SU-DHL-6 (cell line): ENCODE measurements at regions not wholly inside any gene's neighbourhood (a gene's known extent, or its start where the extent isn't known, plus 50 kb on each side); places are given as distances from the start of the nearest gene placed in this dataset.
"Not testable (repeated sequence)": the region's sequence is repeated elsewhere in the genome, so short reads cannot be mapped to it uniquely, and the experiment has no call there.

ENCODE experiments used
- H2AFZ ChIP-seq: fragments of 200-600 bp; sonication (generic); 2 replicates; pipeline ENCODE4 v1.6.1; 2014; ENCODE audit warnings: low read depth, mild to moderate bottlenecking, moderate library complexity, mixed read lengths, antibody characterized with exemption, low read length; ENCODE audit not compliant: severe bottlenecking
- H3F3A ChIP-seq: fragments of 200-600 bp; shearing (Covaris generic); 2 replicates; pipeline ENCODE4 v1.6.0; 2016; ENCODE audit warnings: antibody characterized with exemption, mild to moderate bottlenecking; ENCODE audit not compliant: insufficient read depth
- H3K27ac ChIP-seq: fragments of 200-600 bp; sonication (generic); 2 replicates; pipeline ENCODE4 v1.5.1; 2016; ENCODE audit warnings: low read depth, mild to moderate bottlenecking, low read length, moderate library complexity, mixed read lengths
- H3K27me3 ChIP-seq: fragments of 200-600 bp; sonication (generic), shearing (Covaris generic); 2 replicates; pipeline ENCODE4 v1.6.0; 2014; ENCODE audit warnings: mild to moderate bottlenecking, low read length
- H3K36me3 ChIP-seq: fragments of 200-600 bp; sonication (generic); 2 replicates; pipeline ENCODE4 v1.6.1; 2014; ENCODE audit warnings: mild to moderate bottlenecking, low read length, mixed read lengths
- H3K4me2 ChIP-seq: fragments of 300-600, 200-600 bp; shearing (Covaris generic), sonication (generic); 2 replicates; pipeline ENCODE4 v1.6.0; 2014; ENCODE audit warnings: low read length, low read depth, mild to moderate bottlenecking; ENCODE audit not compliant: poor library complexity, severe bottlenecking
- H3K4me3 ChIP-seq: fragments of 200-600 bp; sonication (generic); 2 replicates; pipeline ENCODE4 v1.5.1; 2014; ENCODE audit warnings: antibody characterized with exemption, low read length, mild to moderate bottlenecking, mixed read lengths; ENCODE audit not compliant: insufficient read depth, poor library complexity, severe bottlenecking
- H3K79me2 ChIP-seq: fragments of 200-600 bp; sonication (generic); 2 replicates; pipeline ENCODE4 v1.6.1; 2014; ENCODE audit warnings: mild to moderate bottlenecking, low read length, moderate library complexity; ENCODE audit not compliant: insufficient read depth
- H3K9ac ChIP-seq: fragments of 200-600 bp; sonication (generic); 2 replicates; pipeline ENCODE4 v1.7.0; 2014; ENCODE audit warnings: mild to moderate bottlenecking, low read length
- H3K9me2 ChIP-seq: fragments of 200-600 bp; sonication (generic); replicated peaks from 2 replicates; pipeline ENCODE4 v1.6.1; 2014; ENCODE audit warnings: low read length; ENCODE audit not compliant: insufficient read depth
- H3K9me3 ChIP-seq: fragments of 200-600 bp; sonication (generic); 2 replicates; pipeline ENCODE4 v1.6.1; 2014; ENCODE audit warnings: low read length, mixed read lengths; ENCODE audit not compliant: insufficient read depth
- H4K20me1 ChIP-seq: fragments of 200-600 bp; sonication (generic); 2 replicates; pipeline ENCODE4 v1.6.1; 2014; ENCODE audit warnings: low read depth, mild to moderate bottlenecking, antibody characterized with exemption, low read length, moderate library complexity, mixed read lengths
- EZH2phosphoT487 ChIP-seq: fragments of 200-600 bp; sonication (generic), shearing (Covaris generic); conservative IDR thresholded peaks from 2 replicates; pipeline ENCODE4 v1.6.1; 2018; ENCODE audit warnings: mild to moderate bottlenecking, antibody characterized with exemption, low read length, moderate library complexity, mixed read lengths
- TF ChIP-seq, protein P1 (sequence below): fragments of 200-600 bp; sonication (generic); IDR thresholded peaks from one replicate; pipeline ENCODE4 v1.5.1; 2017; ENCODE audit warnings: antibody characterized with exemption, mild to moderate bottlenecking, low read length, moderate library complexity; ENCODE audit not compliant: insufficient read depth, poor library complexity, severe bottlenecking

DNA sequence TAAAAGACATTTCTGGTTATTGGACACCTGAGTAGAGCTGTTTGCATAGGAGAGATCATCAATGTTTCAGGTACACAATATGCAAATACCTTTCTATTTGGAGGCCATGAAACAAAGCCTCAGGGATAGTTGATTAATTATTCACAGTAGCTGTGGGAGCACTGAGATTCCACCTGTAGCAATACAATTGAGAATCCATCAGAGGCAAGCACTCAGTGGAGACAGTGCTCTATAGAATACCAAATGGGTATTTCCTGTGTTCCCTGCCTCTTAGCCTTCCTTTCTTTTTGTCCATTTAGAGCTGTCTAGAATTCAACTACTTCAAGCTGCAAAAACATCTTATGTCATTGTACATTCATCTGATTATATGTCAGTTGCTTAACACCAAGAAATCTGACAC is 1754.0 kb upstream of the ACO1 start:
- Histone ChIP-seq H3K9me2 (no peaks in the 10 kb centered on the region), H2AFZ (no peak overlapping the region), H3K27me3 (no peaks in the 10 kb centered on the region), H3K4me3 (no peak overlapping the region), H3K9ac (no peak overlapping the region), H3F3A (no peaks in the 10 kb centered on the region), H3K36me3 (no peaks in the 10 kb centered on the region), H4K20me1 (no peaks in the 10 kb centered on the region), H3K9me3 (no peaks in the 10 kb centered on the region), H3K79me2 (no peaks in the 10 kb centered on the region), H3K4me2 (no peak overlapping the region), H3K27ac (no peak overlapping the region)
- TF ChIP-seq, protein P1, sequence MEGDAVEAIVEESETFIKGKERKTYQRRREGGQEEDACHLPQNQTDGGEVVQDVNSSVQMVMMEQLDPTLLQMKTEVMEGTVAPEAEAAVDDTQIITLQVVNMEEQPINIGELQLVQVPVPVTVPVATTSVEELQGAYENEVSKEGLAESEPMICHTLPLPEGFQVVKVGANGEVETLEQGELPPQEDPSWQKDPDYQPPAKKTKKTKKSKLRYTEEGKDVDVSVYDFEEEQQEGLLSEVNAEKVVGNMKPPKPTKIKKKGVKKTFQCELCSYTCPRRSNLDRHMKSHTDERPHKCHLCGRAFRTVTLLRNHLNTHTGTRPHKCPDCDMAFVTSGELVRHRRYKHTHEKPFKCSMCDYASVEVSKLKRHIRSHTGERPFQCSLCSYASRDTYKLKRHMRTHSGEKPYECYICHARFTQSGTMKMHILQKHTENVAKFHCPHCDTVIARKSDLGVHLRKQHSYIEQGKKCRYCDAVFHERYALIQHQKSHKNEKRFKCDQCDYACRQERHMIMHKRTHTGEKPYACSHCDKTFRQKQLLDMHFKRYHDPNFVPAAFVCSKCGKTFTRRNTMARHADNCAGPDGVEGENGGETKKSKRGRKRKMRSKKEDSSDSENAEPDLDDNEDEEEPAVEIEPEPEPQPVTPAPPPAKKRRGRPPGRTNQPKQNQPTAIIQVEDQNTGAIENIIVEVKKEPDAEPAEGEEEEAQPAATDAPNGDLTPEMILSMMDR = no peak
- no peak for TF ChIP-seq EZH2phosphoT487

DNA sequence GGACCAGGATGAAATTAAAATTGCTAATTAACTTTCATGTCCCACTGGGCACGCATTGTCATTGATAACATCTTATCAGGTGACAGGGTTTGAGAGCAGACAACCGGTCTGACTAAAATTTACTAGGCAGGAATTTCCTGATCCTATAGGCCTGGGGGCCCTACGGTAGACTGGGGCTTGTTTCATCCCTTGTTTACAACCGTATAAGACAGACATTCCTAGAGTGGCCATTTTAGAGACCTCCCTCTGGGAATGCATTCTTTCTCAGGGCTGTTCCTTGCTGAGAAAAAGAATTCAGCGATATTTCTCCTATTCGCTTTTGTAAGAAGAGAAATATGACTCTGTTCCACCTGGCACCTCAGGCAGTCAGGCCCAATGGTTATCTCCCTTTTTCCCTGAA is 1737.8 kb upstream of the ACO1 start:
- H3K36me3 ChIP-seq, H3K4me2 ChIP-seq, H3K4me3 ChIP-seq, H3K27ac ChIP-seq, H3K9me2 ChIP-seq, H4K20me1 ChIP-seq, H3K9me3 ChIP-seq, H3K79me2 ChIP-seq, H3K9ac ChIP-seq, H2AFZ ChIP-seq, H3K27me3 ChIP-seq, H3F3A ChIP-seq: not testable (repeated sequence)

DNA sequence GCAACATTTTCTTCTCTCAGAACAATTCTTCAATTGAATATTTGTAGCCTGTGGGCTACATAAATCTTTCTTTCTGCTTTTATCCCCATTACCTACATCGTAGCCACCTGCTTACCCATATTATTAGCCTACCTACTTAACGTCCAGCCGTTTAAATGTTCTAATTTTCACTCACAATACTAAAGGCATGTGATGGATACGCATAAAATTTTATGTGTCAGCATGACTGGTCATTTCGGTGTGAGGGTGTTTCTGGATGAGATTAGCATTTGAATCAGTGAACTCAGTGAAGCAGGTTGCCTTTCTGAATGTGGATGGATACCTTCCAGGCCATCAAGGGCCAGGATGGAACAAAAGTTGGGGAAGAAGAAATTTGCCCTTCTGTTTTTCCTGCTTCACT is 1722.5 kb upstream of the ACO1 start:
- Histone ChIP-seq H3K27ac (no peak overlapping the region), H3K27me3 (no peaks in the 10 kb centered on the region), H3K4me2 (no peak overlapping the region), H3K79me2 (no peaks in the 10 kb centered on the region), H3K9me3 (no peaks in the 10 kb centered on the region), H3F3A (no peaks in the 10 kb centered on the region), H3K9ac (no peak overlapping the region), H3K36me3 (no peaks in the 10 kb centered on the region), H2AFZ (no peak overlapping the region), H3K4me3 (no peak overlapping the region), H4K20me1 (no peaks in the 10 kb centered on the region), H3K9me2 (no peaks in the 10 kb centered on the region)
- TF ChIP-seq EZH2phosphoT487 = no peak
- TF ChIP-seq, protein P1 = no peak

DNA sequence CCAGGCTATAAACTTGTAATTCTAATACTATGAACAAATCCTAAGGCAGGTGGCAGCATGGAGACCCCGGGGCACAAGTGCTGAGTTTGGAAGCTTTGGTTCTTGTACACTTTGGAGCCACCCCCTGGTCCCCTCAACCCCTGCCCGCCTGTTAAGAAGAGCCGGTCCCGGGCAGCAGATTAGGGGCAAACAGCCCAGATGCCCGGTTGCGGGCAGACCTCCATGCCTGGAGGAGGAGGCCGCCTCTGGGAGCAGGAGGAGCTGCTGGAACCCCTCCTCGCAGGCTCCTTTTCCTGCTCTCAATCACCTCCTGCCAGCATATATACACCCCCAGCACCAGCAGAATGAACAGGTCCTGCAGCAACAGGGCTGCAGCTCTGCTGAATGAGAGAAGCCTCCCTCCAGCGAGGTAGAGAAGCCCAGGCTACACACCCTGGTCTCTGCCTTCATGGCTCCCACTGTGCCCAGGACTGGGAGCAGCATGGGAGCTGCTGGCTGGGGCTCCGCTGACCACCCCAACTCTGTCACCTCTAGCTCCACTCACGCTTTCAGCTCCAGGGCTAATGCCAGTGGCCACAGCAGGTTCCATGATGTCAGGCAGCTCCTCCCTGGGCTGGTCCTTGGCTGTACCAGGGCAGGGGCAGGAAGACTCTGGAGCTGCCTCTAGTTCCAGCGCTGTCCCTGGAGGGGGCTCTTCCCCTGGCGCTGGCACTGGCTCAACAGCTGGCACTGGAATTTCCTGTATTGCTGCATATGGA is 1713.5 kb upstream of the ACO1 start:
- Histone ChIP-seq H3K4me2 (no peak overlapping the region), H3K9me2 (0 out of 2 replicates have a peak, but pooled peaks cover 2% of the 10 kb centered on the region), H3K79me2 (no peaks in the 10 kb centered on the region), H2AFZ (no peak overlapping the region), H3K27me3 (no peaks in the 10 kb centered on the region), H3K27ac (no peak overlapping the region), H3K9ac (no peak overlapping the region), H3K36me3 (no peaks in the 10 kb centered on the region), H3F3A (no peaks in the 10 kb centered on the region), H3K4me3 (no peak overlapping the region), H3K9me3 (no peaks in the 10 kb centered on the region), H4K20me1 (no peaks in the 10 kb centered on the region)
- TF ChIP-seq EZH2phosphoT487 = no peak
- TF ChIP-seq, protein P1 = no peak
